GM12872 (cell line): ENCODE measurements at regions not wholly inside any gene's neighbourhood (a gene's known extent, or its start where the extent isn't known, plus 50 kb on each side); places are given as distances from the start of the nearest gene placed in this dataset.

ENCODE experiments used
- TF ChIP-seq, protein P1 (sequence below): IDR thresholded peaks from 3 replicates; pipeline ENCODE4 v1.5.1; 2011; ENCODE audit warnings: low read depth, mild to moderate bottlenecking, low read length, moderate library complexity; ENCODE audit not compliant: insufficient read depth

DNA sequence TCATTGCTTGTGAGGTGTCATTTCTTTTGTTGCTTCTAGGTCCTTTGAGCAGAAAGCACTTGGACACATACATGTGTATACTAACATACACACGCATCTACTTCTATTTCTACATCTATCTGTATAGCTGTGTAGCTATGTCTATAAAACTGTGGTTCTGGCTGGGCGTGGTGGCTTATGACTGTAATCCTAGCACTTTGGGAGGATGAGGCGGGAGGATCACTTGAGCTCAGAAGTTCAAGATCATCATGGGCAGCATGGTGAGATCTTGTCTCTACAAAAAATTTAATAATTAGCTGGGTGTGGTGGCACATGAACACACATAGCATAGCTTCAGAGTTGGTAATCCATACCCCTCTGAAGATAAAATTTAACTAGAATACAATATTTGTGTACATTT is 65.0 kb upstream of the MAGI1 start:
- TF ChIP-seq, protein P1, sequence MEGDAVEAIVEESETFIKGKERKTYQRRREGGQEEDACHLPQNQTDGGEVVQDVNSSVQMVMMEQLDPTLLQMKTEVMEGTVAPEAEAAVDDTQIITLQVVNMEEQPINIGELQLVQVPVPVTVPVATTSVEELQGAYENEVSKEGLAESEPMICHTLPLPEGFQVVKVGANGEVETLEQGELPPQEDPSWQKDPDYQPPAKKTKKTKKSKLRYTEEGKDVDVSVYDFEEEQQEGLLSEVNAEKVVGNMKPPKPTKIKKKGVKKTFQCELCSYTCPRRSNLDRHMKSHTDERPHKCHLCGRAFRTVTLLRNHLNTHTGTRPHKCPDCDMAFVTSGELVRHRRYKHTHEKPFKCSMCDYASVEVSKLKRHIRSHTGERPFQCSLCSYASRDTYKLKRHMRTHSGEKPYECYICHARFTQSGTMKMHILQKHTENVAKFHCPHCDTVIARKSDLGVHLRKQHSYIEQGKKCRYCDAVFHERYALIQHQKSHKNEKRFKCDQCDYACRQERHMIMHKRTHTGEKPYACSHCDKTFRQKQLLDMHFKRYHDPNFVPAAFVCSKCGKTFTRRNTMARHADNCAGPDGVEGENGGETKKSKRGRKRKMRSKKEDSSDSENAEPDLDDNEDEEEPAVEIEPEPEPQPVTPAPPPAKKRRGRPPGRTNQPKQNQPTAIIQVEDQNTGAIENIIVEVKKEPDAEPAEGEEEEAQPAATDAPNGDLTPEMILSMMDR = no peak

DNA sequence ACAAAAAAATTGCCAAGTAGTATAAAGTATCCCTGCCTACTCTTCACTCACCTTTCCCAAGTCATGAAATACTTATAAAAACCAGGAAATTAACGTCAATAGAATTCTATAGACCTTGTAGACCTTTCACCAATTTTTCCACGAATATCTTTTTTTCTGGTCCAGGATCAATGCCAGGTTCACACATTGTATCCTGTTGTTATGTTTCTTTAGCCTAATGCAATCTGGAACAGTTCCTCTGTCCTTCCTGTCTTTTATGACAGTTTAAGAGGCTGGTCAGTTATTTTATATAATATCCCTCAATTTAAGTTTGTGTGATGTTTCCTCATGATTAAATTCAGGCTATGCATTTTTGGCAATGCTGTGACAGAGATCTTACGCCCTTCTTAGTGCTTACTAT is 63.2 kb upstream of the MAGI1 start:
- TF ChIP-seq, protein P1 = no peak

DNA sequence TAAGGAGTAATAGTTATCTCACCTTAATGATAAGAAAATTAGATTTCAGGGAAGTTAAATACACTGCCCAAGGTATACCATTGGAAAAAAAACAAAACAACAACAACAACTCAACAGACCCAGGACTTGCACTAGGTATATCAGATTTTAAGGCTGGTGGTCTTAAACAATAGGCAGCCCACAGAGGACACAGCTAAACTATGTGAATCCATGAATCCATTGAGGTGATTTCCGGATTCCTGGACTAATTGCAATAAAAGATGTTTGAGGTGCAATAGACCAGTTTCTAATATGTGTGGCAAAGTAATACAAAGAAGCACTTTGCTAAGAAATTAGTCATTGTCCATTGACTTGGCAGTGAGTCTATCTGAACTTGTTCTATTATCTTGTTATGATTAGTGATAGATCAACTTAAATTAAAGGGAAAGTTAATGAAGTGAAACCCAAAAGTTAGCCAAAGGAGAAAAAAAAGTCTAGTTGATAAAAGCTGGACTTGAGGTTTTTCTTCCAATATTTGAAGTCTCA is 60.9 kb upstream of the MAGI1 start:
- TF ChIP-seq, protein P1 = no peak

DNA sequence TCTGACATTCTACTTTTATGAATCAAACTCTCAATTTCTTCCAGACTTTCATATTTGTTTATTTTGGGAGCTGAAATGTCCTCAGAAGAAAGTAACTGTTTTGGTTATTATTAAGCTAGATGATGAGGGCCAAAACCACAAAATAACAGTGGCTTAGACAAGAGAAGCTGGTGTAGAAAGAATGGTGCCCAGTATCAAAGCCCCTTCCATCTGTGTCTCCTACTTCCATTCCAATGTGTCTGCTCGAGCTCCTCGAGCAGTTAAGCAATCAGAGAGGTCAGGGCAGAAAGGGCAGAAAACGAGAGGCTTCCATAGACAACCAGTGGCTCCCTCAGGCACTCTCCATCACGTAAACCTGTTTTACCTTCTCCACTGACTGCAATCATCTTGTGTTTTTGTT is 59.7 kb upstream of the MAGI1 start:
- TF ChIP-seq, protein P1 = no peak

DNA sequence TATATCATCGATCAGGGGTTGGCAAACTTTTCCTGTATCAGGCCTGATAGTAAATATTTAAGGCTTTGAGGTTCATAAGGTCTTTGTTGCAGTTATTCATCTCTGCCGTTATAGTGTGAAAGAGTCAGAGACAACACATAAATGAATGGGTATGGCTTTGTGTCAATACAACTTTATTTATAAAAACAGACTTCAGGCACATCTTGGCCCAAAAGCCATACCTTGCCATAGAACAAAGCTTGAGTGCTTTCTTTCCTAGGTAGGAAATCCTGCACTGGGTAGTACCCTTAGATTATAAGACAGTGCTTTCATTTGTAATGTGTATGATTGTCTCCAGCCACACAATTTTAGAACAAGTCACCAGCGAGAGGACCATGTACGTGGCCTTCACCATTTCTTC is 58.9 kb upstream of the MAGI1 start:
- TF ChIP-seq, protein P1 = no peak

DNA sequence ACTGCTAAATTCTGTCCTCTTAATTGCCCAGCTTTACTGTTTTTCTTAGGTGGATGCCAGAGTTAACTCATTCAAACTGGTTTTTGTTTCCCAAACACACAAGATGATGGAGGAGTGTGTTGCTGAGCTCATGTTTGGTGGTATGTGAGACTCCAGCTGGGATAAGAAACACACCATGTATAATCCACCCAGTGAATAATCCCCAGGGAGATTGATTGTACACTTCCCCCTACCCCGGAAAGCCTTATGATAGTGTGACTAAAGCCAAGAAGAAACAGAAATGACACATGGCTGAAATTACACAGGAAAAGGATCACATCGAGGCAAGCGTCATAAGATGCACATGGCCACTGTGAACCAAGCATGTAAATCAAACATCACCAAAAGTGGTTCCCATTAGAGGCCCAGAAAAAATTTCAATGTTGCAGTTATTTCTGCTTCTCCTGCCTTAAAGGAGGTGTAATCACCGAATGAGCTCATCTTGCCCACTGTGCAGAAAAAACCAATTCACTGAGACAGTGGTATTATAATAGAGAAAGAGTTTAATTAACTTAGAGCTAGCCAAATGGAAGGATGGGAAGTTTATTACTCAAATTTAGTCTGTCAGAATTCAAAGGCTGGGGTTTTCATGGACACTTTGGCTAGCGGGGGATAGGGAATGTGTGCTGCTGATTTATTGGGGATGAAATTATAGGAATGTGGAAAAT is 56.7 kb upstream of the MAGI1 start:
- TF ChIP-seq, protein P1 = no peak

DNA sequence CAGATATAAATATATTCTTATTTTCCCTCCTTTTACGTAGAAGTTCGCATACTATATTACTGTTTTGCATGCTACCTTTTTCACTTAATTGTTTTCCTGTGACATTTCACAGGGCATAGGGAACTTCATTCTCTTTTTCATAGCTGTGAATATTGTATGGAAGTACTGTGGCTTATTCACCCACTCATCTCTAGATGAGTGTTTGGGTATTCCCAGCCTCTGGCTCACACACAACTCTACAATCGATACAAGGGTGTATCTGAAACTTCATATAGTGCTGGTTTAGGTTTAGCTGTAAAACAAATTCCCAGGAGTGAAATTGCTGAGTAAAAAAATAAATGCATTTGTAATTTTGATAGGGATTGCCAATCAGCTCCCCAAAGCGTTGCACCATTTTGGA is 55.3 kb upstream of the MAGI1 start:
- TF ChIP-seq, protein P1 = no peak
